RPMI7951 (cell line): ENCODE measurements at regions not wholly inside any gene's neighbourhood (a gene's known extent, or its start where the extent isn't known, plus 50 kb on each side); places are given as distances from the start of the nearest gene placed in this dataset.

Experiments used
- DNase-seq: peaks from one replicate; pipeline ENCODE4 v3.0.0-alpha.2; 2012; ENCODE audit warnings: low read depth

GRCh38 chr3:187929112-187929816 lies 184.0 kb upstream of the BCL6 start:
- no peak for DNase-seq

- no peak for DNase-seq
These were observed 184.8 kb upstream of the BCL6 start for GRCh38 chr3:187930021-187930420.

DNA sequence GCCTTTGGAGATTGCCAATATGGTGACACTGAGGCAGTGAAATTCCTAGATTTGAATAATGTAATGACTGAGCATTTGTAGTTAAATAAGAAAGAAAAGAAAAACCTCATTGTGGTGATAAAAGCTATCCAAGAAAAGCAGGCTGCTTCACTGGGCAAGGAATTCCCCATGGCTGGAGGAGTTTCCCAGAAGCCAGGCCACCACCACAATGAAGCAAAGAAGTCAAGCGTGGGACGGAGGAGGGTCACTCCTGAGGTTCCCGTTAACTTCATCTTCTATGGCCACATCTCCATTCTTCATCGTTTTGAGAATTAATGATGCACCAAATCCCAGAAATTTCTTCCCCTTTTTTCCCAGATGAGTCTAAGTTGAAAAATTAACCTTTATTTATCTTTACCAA lies 185.8 kb upstream of the BCL6 start:
- no peak for DNase-seq

- DNase-seq: no peak
These were observed 186.6 kb upstream of the BCL6 start for GRCh38 chr3:187931770-187932278.

DNA sequence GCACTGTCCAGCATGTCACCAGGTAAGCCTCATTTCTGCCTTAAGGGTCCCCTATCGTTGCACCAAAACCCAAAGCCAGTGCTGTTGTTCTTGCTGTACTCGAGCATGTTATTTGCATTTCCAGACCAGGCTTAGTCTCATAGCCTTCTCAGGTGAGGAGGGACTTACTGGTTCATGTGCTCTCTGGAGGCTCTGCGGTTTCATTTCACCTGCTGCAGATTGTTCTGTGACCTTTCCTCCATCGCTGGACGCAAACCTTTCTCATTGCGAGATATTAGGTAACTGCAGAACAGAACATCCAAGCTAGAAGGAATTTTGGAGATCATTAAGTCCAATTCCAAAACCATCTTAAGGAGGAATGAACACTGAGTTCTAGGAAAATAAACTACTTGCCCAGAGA lies 187.3 kb upstream of the BCL6 start:
- no peak for DNase-seq

GRCh38 chr3:187935623-187936156 lies 190.4 kb upstream of the BCL6 start:
- DNase-seq: peak; percentile 60

DNA sequence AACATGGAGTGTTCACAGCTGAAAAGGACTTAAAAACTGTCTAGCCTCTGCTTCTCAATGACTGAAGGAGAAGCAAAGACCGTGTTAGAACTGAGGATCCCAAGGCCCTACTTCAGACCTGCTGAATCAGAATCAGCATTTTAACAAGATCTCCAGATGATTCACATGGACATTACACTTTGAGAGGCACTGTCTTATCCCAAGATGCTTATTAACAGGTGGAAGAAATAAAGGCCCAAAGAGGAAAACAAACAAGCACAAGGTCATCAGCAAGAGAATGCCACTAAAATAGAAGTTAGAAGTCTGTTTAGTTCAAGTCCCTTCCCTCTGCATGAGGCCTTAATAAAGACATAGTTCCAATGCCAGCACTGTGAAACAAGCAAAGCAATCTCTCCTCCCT lies 191.4 kb upstream of the BCL6 start:
- DNase-seq: no peak

DNA sequence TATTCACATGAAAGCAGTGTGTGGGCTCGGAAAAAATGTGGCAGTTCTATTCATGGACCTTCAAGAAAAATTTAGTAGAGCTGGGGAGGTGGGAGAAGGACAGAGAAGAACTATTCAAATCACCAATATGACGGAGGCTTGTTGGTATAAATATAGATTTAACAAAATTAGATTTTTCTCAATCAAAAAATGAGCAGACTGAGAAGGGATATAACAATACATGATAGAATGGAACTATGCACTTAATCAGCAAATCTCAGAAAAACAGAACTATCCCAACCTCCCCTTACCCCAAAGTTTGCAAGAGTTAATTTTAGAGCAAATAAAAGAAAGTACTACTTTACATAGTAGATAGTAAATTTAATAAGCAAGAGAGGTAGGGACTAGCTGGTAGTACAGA lies 194.6 kb upstream of the BCL6 start:
- DNase-seq: no peak

DNA sequence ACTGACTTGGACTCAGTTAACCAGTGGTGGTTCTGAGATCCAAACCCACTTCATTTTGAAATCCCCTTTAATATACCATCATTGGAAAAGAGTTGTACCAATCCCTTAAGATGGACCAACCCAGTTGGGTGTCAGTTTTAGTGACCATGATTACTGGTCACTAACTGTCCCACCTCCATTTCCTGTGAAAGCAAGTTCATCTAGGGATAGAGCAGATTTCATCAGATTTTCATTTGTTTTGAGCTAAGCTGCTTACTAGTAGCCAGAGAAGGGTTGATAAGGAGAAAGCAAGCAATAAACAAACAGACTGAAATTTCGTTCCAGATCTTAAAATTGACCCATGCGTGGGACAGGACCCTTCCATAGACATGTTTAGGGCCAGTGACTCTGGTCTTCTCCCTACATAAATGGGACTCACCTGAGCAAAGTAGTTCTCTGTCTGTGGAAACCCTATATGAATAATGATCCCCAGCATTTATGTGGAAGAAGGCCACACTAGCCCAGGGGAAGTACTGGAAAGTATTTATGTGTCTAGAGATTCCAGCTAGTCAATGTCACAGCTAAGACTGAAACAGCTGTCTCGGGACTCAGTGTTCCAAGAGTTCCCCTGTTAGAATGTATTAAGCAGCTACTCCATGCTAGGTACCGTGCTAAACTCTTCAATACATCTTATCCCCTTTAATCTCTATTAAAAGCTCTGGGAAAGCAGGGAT lies 196.0 kb upstream of the BCL6 start:
- DNase-seq: no peak

- no peak for DNase-seq
These were observed 196.6 kb upstream of the BCL6 start for GRCh38 chr3:187941848-187942194.

GRCh38 chr3:187942658-187943241 lies 197.5 kb upstream of the BCL6 start:
- no peak for DNase-seq

DNA sequence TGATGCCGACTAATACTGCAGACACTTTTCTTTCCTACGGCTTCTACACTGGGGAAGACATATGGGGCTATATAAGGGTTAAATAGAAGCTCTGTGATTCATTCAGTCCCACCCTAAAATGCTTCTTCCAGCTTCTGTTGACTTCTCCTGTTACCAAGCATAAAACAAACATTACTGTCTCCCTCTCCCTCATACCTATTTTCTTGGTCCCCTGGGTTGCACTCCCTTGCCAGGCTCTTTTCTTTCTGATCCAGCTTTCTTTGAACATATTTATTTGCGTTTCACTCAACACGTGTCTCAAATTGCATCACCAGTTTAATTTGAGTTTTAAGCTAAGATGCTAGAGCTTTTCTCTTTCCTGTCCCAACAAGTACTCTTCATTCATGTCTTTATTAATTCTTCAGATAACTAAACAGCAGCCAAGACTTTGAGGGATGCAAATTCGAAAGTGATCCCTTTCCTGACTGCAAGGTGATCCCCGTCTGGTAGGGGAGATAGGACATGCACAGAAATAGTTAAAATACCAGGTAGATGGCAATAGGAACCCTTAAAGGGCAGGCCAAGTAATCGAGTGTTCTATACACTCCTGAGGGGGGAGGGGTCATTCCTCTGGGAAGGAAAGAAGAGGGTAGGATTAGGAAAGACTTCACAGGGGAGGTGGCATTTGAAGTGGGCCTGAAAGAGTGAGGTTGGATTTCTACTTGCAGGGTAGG lies 198.6 kb upstream of the BCL6 start:
- DNase-seq: no peak

DNA sequence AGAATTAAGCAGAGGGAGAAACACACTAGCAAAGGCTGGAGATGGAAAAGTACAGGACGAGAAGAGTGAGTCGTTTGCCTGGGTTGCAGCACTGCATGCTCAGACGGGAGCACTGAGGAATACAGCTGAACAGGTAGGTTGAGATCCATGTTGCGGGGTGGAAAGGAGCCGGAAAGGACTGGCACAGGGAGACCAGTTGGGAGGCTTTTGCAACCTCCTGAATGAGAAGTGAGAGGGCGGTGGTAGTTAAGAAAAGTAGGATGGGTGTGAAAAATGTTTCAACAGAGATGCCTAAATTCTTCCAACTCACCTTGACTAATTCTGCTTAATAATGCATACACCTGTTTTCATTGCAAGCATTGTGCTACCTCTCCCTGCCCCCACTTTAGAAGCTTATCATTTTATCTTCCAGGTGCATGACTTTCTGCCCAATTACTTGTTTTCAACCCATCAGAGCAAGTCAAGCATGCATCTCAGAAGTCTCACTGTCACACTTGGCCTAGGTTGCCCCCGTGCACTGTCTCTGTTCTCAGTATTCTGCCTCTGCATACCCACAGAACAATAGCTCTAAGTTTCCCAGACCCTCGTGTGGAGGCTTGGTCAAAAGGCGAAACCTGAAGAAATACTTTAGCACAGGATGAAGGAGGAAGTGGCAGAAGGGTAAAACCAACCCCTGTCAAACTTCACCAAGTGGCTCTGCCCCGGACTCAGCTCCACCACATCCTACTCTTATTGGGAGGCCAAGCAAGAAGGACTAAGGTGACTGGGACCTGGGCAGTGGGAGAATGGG lies 199.3 kb upstream of the BCL6 start:
- no peak for DNase-seq

- no peak for DNase-seq
These were observed 200.1 kb upstream of the BCL6 start for GRCh38 chr3:187945374-187945773.

- no peak for DNase-seq
These were observed 201.0 kb upstream of the BCL6 start for GRCh38 chr3:187946163-187946691.

DNA sequence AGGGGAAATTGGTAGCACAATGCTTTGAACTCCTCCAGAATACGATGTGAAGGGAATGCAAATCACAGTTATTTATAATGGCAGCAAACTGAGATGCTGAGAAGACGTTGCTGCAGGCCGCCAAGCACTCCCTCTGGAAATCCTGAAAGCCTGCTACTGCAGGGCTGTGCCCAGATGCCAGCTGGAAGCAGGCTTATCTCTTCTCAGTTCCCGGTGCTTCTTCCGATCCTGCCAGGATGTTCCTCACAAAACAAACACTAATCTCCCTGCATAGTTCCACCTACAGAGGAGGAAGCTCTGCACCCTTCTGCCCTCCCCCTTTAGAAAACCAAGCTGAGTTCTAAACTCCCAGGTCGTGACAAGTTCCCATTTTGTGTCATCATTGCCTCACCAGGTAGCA lies 201.7 kb upstream of the BCL6 start:
- no peak for DNase-seq

DNA sequence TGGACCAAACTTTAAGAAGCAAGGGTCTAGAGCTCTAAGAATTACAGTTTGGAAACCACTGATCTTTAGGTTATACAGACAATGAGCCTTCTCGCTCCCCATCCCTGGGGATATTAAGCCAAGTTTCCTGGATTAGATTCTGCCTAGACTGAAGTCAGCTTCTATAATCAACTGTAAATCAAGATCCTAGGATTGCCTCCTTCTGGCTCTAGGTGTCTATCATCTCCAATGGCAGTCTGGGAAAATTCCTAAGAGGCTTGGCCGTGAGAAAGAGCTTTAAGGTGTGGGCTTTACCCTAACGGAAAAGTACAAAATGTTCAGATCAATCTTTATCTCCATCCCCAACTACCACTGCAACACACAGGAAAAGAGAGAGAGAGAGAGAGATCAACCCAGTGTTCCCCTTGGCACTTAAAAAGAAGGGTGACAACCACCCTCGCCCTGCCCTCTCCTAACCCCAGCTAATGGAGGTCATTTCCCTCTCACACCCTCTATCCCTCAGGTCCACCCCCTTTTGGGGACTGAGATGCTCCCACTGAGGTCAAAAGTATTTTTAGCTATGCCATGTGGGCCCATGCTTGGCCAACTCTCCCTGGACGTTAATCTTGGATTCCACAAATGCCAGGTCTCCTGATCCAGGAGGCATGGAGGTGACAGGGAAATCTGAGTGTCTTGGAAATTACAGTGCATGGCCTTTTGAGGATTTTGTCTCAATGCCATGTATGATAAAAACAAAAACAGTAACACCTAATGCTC lies 202.8 kb upstream of the BCL6 start:
- no peak for DNase-seq

GRCh38 chr3:187949093-187949820 lies 204.0 kb upstream of the BCL6 start:
- no peak for DNase-seq

DNA sequence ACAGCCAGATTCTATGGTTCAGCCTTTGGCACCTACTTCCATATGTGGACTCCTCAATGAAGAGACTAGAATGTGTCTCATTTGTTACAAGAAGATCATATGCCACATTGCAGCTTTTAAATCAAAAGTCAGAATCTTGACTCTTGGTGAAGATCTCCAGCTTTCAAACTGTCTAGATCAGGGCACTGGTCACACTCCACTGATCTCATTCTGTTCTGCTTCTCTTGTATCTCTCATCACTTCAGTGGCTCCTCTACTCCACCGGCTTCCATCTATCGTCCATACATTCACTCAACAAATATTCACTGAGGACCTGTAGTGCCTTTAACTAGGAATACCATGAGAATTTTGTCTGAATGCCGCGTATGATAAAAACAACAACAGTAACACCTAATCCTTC lies 203.3 kb upstream of the LPP start:
- no peak for DNase-seq
